CD14-positive monocyte (primary cell): ENCODE measurements at regions not wholly inside any gene's neighbourhood (a gene's known extent, or its start where the extent isn't known, plus 50 kb on each side); places are given as distances from the start of the nearest gene placed in this dataset.
"Not testable (repeated sequence)": the region's sequence is repeated elsewhere in the genome, so short reads cannot be mapped to it uniquely, and the experiment has no call there.

ENCODE experiments used
- DNase-seq, 3 donors: peaks; one replicate each; pipeline ENCODE4 v3.0.0-alpha.2; 2011 to 2022
- H2AFZ ChIP-seq: 2 replicates; pipeline ENCODE4 v1.6.0; 2012; ENCODE audit warnings: mild to moderate bottlenecking, low read depth, low read length, inconsistent platforms; ENCODE audit not compliant: insufficient read depth, poor library complexity, severe bottlenecking
- H3K27ac ChIP-seq, 2 donors: 1 replicate in 1 of 2; 2 replicates in 1 of 2; pipeline ENCODE4 v1.5.1; 2012 to 2013; ENCODE audit warnings: low read length in 2 of 2, control low read depth in 1 of 2, inconsistent platforms in 1 of 2, low read depth in 1 of 2, mild to moderate bottlenecking in 1 of 2
- H3K27me3 ChIP-seq, 2 donors: one replicate each; pipeline versions ENCODE4 v1.6.0 to v1.6.1; 2011 to 2013; ENCODE audit warnings: low read length in 2 of 2; ENCODE audit not compliant: control insufficient read depth in 2 of 2, insufficient read depth in 2 of 2
- H3K36me3 ChIP-seq, 2 donors: replicated peaks in 1 of 2; 1 replicate in 1 of 2; 2 replicates in 1 of 2; pipeline versions ENCODE4 v1.5.1 to v1.6.1; 2012 to 2013; ENCODE audit warnings: low read length in 2 of 2, control low read depth in 1 of 2, inconsistent platforms in 1 of 2, mild to moderate bottlenecking in 1 of 2; ENCODE audit not compliant: insufficient read depth in 2 of 2, control insufficient read depth in 1 of 2
- H3K4me1 ChIP-seq, 2 donors: 1 replicate in 1 of 2; 2 replicates in 1 of 2; pipeline versions ENCODE4 v1.5.1 to v1.6.1; 2012 to 2013; ENCODE audit warnings: low read length in 2 of 2, control low read depth in 1 of 2, inconsistent platforms in 1 of 2, mild to moderate bottlenecking in 1 of 2, moderate library complexity in 1 of 2; ENCODE audit not compliant: insufficient read depth in 2 of 2, control insufficient read depth in 1 of 2
- H3K4me2 ChIP-seq: replicated peaks from 2 replicates; pipeline ENCODE3; 2012; ENCODE audit warnings: low read length, moderate library complexity, mild to moderate bottlenecking; ENCODE audit not compliant: poor library complexity, severe bottlenecking; ENCODE audit errors: extremely low read depth
- H3K4me3 ChIP-seq, 3 experiments: fragments of 200-600 bp in 1 of 3; sonication (generic) in 1 of 3; replicated peaks in 1 of 3; 1 replicate in 2 of 3; 2 replicates in 1 of 3; pipeline ENCODE4 v1.5.1; 2011 to 2013; ENCODE audit warnings: low read length in 3 of 3, mild to moderate bottlenecking in 3 of 3, control low read depth in 2 of 3, low read depth in 2 of 3, inconsistent platforms in 1 of 3, moderate library complexity in 1 of 3
- H3K79me2 ChIP-seq: 2 replicates; pipeline ENCODE4 v1.6.0; 2012; ENCODE audit warnings: mild to moderate bottlenecking, control low read depth, inconsistent platforms, low read length, moderate library complexity; ENCODE audit not compliant: insufficient read depth
- H3K9ac ChIP-seq: 2 replicates; pipeline ENCODE4 v1.6.0; 2017; ENCODE audit warnings: low read length, mild to moderate bottlenecking; ENCODE audit not compliant: insufficient read depth, poor library complexity, severe bottlenecking
- H3K9me3 ChIP-seq, 2 donors: replicated peaks in 1 of 2; 1 replicate in 1 of 2; 2 replicates in 1 of 2; pipeline versions ENCODE4 v1.5.1 to v1.6.1; 2012 to 2013; ENCODE audit warnings: low read length in 2 of 2, control low read depth in 1 of 2; ENCODE audit not compliant: control insufficient read depth in 1 of 2, insufficient read depth in 1 of 2
- H4K20me1 ChIP-seq: 2 replicates; pipeline ENCODE4 v1.6.0; 2012; ENCODE audit warnings: mild to moderate bottlenecking, low read length, control low read depth, moderate library complexity; ENCODE audit not compliant: insufficient read depth
- H3K27ac Mint-ChIP-seq, 7 donors: one replicate each; pipeline ENCODE4 v1.8.0; 2020; ENCODE audit warnings: mild to moderate bottlenecking in 7 of 7, mixed read lengths in 7 of 7, moderate library complexity in 6 of 7, inconsistent platforms in 2 of 7
- H3K27me3 Mint-ChIP-seq, 3 donors: one replicate each; pipeline ENCODE4 v1.8.0; 2021 to 2022; ENCODE audit warnings: low read depth in 3 of 3, mild to moderate bottlenecking in 3 of 3, mixed read lengths in 3 of 3, moderate library complexity in 3 of 3, inconsistent platforms in 1 of 3
- H3K36me3 Mint-ChIP-seq, 2 donors: one replicate each; pipeline ENCODE4 v1.8.0; 2020; ENCODE audit warnings: mixed read lengths in 2 of 2, inconsistent platforms in 1 of 2, mild to moderate bottlenecking in 1 of 2
- H3K4me1 Mint-ChIP-seq: one replicate; pipeline ENCODE4 v1.8.0; 2020; ENCODE audit warnings: mild to moderate bottlenecking, mixed read lengths
- H3K4me3 Mint-ChIP-seq, 2 donors: one replicate each; pipeline ENCODE4 v1.8.0; 2020; ENCODE audit warnings: mild to moderate bottlenecking in 2 of 2, mixed read lengths in 2 of 2, moderate library complexity in 1 of 2
- H3K9me3 Mint-ChIP-seq, 7 donors: one replicate each; pipeline ENCODE4 v1.8.0; 2020 to 2022; ENCODE audit warnings: mixed read lengths in 7 of 7, mild to moderate bottlenecking in 6 of 7, moderate library complexity in 6 of 7, inconsistent platforms in 2 of 7
- WGBS: methylation state at CpG from one replicate; pipeline ENCODE4 v1.1.5; 2013; ENCODE audit warnings: missing lambda C conversion rate; ENCODE audit not compliant: insufficient coverage; 5-methylcytosine and 5-hydroxymethylcytosine counted together
- intact Hi-C, 2 donors: fragments of 100-400 bp; cut with micrococcal nuclease; formaldehyde crosslinking; loops; one replicate each; pipeline versions ENCODE4 v1.15.0 to v1.15.1; 2023

DNA sequence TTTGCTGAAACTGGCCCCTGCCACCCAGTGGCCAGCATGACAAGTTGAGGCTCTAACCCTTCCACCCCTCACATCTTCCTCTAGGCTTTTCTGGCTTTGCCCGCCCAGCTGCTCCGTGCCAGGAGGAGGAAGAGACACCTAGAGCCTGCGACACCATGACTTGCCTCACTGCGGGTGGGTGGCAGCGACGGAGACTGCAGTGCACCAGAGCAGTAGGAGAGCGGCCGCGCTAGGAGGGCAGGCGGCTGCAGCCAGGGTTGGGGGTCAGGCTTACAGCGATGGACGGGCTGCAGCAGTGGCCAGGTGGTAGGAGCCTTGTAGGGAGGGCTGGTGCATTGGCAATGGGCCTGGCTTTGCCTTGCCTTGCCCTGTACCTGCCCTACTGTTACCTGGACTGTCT, 65.7 kb downstream of the CCT8L2 start:
- H3K27ac ChIP-seq, H3K4me1 Mint-ChIP-seq, H3K36me3 Mint-ChIP-seq, intact Hi-C loops, H3K4me3 ChIP-seq, H4K20me1 ChIP-seq, H3K9ac ChIP-seq, H3K27me3 ChIP-seq, H2AFZ ChIP-seq, H3K4me1 ChIP-seq, H3K4me2 ChIP-seq, H3K27ac Mint-ChIP-seq, DNase-seq, H3K79me2 ChIP-seq, H3K27me3 Mint-ChIP-seq, H3K36me3 ChIP-seq, H3K4me3 Mint-ChIP-seq, H3K9me3 ChIP-seq: not testable (repeated sequence)
- WGBS, result 88% methylated on average over 9 of the region's 12 CpGs
- H3K9me3 Mint-ChIP-seq, result peaks cover 10 to 27% (median 15%) of the 10 kb centered on the region in 7 donors
